B cell (primary cell): ENCODE measurements at regions not wholly inside any gene's neighbourhood (a gene's known extent, or its start where the extent isn't known, plus 50 kb on each side); places are given as distances from the start of the nearest gene placed in this dataset.

Experiments used
- ATAC-seq: fragments of 200-7000 bp; cut with Tn5 transposase; one replicate; pipeline ENCODE4 v1.10.0; 2021; ENCODE audit warnings: low read depth, mild to moderate bottlenecking, moderate number of reproducible peaks, moderate library complexity
- CTCF ChIA-PET: fragments of 350-600 bp; sonication (Branson Sonifier 250); formaldehyde crosslinking; loops from one replicate; lab custom pipeline; 2021; ENCODE audit warnings: antibody characterized with exemption, inconsistent platforms; lab: Charles Lee
- POLR2A ChIA-PET: fragments of 350-600 bp; sonication (Branson Sonifier 250); formaldehyde crosslinking; loops from one replicate; lab custom pipeline; 2021; ENCODE audit warnings: antibody characterized with exemption; lab: Charles Lee
- DNase-seq: peaks from one replicate; pipeline ENCODE4 v3.0.0; 2013
- H2AFZ ChIP-seq: 2 replicates; pipeline ENCODE4 v1.6.1; 2012; ENCODE audit warnings: mild to moderate bottlenecking, low read depth, low read length; ENCODE audit not compliant: insufficient read depth, poor library complexity, severe bottlenecking
- H3K27ac ChIP-seq, 2 donors: 1 replicate in 1 of 2; 2 replicates in 1 of 2; pipeline ENCODE4 v1.5.1; 2012 to 2013; ENCODE audit warnings: low read length in 2 of 2, mild to moderate bottlenecking in 2 of 2, moderate library complexity in 1 of 2
- H3K27me3 ChIP-seq, 4 experiments: fragments of 200-600 bp in 1 of 4; sonication (generic) in 1 of 4; replicated peaks in 1 of 4; 1 replicate in 2 of 4; 2 replicates in 2 of 4; pipeline versions ENCODE4 v1.6.1 to v1.7.0; 2013 to 2016; ENCODE audit warnings: low read length in 3 of 4, mild to moderate bottlenecking in 2 of 4, mixed read lengths in 1 of 4, moderate library complexity in 1 of 4; ENCODE audit not compliant: insufficient read depth in 4 of 4, control insufficient read depth in 3 of 4; ENCODE audit errors: control extremely low read depth in 1 of 4
- H3K36me3 ChIP-seq, 2 experiments: replicated peaks in 1 of 2; 1 replicate in 1 of 2; 2 replicates in 1 of 2; pipeline versions ENCODE4 v1.6.1 to v1.7.1; 2013; ENCODE audit warnings: low read length in 1 of 2; ENCODE audit not compliant: insufficient read depth in 2 of 2, control insufficient read depth in 1 of 2; ENCODE audit errors: control extremely low read depth in 1 of 2, extremely low read depth in 1 of 2
- H3K4me1 ChIP-seq, 2 donors: fragments of 200-600 bp in 1 of 2; sonication (generic) in 1 of 2; 1 replicate in 1 of 2; 2 replicates in 1 of 2; pipeline versions ENCODE4 v1.5.1 to v1.6.1; 2013 to 2017; ENCODE audit warnings: low read length in 2 of 2; ENCODE audit not compliant: control insufficient read depth in 2 of 2, insufficient read depth in 2 of 2
- H3K4me2 ChIP-seq: replicated peaks from 2 replicates; pipeline ENCODE3; 2012; ENCODE audit warnings: mild to moderate bottlenecking, low read depth, low read length; ENCODE audit not compliant: poor library complexity, severe bottlenecking
- H3K4me3 ChIP-seq, 5 experiments: fragments of 200-600 bp in 1 of 5; sonication (generic) in 1 of 5; 1 replicate in 3 of 5; 2 replicates in 2 of 5; pipeline versions ENCODE4 v1.5.1 to v1.7.0; 2011 to 2016; ENCODE audit warnings: low read length in 4 of 5, mild to moderate bottlenecking in 4 of 5, low read depth in 2 of 5, control low read depth in 1 of 5, moderate library complexity in 1 of 5; ENCODE audit not compliant: insufficient read depth in 1 of 5; ENCODE audit errors: control extremely low read depth in 1 of 5, extremely low read depth in 1 of 5
- H3K79me2 ChIP-seq: fragments of 200-600 bp; sonication (generic); one replicate; pipeline ENCODE4 v1.6.0; 2016; ENCODE audit warnings: low read length; ENCODE audit not compliant: control insufficient read depth, insufficient read depth
- H3K9ac ChIP-seq: fragments of 200-600 bp; sonication (generic); 2 replicates; pipeline ENCODE4 v1.6.1; 2017; ENCODE audit warnings: mild to moderate bottlenecking, low read length, moderate library complexity
- H3K9me3 ChIP-seq, 3 donors: one replicate each; pipeline versions ENCODE4 v1.6.1 to v1.7.1; 2013; ENCODE audit warnings: low read length in 2 of 3; ENCODE audit not compliant: control insufficient read depth in 2 of 3, insufficient read depth in 1 of 3; ENCODE audit errors: control extremely low read depth in 1 of 3
- H4K20me1 ChIP-seq: 2 replicates; pipeline ENCODE4 v1.6.0; 2012; ENCODE audit warnings: mild to moderate bottlenecking, low read length; ENCODE audit not compliant: insufficient read depth, control insufficient read depth, poor library complexity, severe bottlenecking
- H3K27ac Mint-ChIP-seq: one replicate; pipeline ENCODE4 v1.8.0; 2021; ENCODE audit warnings: mixed read lengths
- H3K27me3 Mint-ChIP-seq: one replicate; pipeline ENCODE4 v1.8.0; 2021; ENCODE audit warnings: mixed read lengths
- H3K4me1 Mint-ChIP-seq: one replicate; pipeline ENCODE4 v1.8.0; 2021; ENCODE audit warnings: mixed read lengths
- H3K4me3 Mint-ChIP-seq: one replicate; pipeline ENCODE4 v1.8.0; 2021; ENCODE audit warnings: mixed read lengths
- H3K9me3 Mint-ChIP-seq: one replicate; pipeline ENCODE4 v1.8.0; 2022; ENCODE audit warnings: mixed read lengths; ENCODE audit not compliant: insufficient read depth
- EZH2 ChIP-seq: IDR thresholded peaks from 2 replicates; pipeline ENCODE4 v1.6.1; 2012; ENCODE audit warnings: borderline replicate concordance, low read depth, mild to moderate bottlenecking, moderate library complexity, low read length; ENCODE audit not compliant: insufficient read depth, poor library complexity, severe bottlenecking
- WGBS: methylation state at CpG from one replicate; pipeline ENCODE4 v1.1.5; 2013; ENCODE audit warnings: missing lambda C conversion rate; ENCODE audit not compliant: insufficient coverage; 5-methylcytosine and 5-hydroxymethylcytosine counted together
- intact Hi-C: fragments of 100-400 bp; cut with micrococcal nuclease; formaldehyde crosslinking; loops from one replicate; pipeline ENCODE4 v1.10.0; 2022
- TF ChIP-seq, protein P1 (sequence below): fragments of 200-600 bp; IDR thresholded peaks from one replicate; pipeline ENCODE4 v1.8.0; 2022; ENCODE audit warnings: antibody characterized with exemption, mild to moderate bottlenecking

DNA sequence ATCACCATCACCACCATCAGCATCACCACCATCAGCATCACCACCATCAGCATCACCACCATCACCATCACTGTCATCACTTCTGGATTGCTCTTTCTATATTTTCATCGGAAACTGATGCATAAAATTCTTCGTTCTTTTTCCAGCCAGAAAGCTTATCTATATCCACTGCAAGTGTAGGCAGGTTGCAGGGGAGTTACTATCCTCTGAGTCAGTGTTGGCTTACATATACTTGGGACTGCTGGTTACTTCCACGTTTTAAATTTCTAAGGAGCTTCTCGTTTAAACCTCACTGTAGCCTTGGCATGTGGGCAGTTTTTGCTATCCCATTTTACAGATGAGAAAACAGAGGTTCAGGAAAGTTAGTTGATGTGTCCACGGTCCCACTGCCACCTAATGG is 66.1 kb downstream of the FOXL3 start:
- no peak overlapping the region for H3K4me3 Mint-ChIP-seq
- Histone ChIP-seq H3K9ac (no peak overlapping the region), H3K4me2 (no peak overlapping the region), H3K27me3 (peaks cover 0 to 31% (median 11%) of the 10 kb centered on the region in 4 experiments), H3K79me2 (no peaks in the 10 kb centered on the region), H3K9me3 (peaks cover 0 to 72% (median 6%) of the 10 kb centered on the region in 3 donors), H4K20me1 (no peaks in the 10 kb centered on the region), H3K4me3 (no peak overlapping the region), H3K36me3 (no peaks in the 10 kb centered on the region), H2AFZ (no peak overlapping the region), H3K4me1 (peaks cover 24 to 25% of the 10 kb centered on the region in 2 donors), H3K27ac (no peak overlapping the region)
- intact Hi-C loops, result no loop called here
- H3K9me3 Mint-ChIP-seq, result no peaks in the 10 kb centered on the region
- H3K27ac Mint-ChIP-seq, result no peak overlapping the region
- H3K27me3 Mint-ChIP-seq, result peaks cover 11% of the 10 kb centered on the region
- CTCF ChIA-PET, result no interaction called here
- no peak for DNase-seq
- TF ChIP-seq, protein P1, sequence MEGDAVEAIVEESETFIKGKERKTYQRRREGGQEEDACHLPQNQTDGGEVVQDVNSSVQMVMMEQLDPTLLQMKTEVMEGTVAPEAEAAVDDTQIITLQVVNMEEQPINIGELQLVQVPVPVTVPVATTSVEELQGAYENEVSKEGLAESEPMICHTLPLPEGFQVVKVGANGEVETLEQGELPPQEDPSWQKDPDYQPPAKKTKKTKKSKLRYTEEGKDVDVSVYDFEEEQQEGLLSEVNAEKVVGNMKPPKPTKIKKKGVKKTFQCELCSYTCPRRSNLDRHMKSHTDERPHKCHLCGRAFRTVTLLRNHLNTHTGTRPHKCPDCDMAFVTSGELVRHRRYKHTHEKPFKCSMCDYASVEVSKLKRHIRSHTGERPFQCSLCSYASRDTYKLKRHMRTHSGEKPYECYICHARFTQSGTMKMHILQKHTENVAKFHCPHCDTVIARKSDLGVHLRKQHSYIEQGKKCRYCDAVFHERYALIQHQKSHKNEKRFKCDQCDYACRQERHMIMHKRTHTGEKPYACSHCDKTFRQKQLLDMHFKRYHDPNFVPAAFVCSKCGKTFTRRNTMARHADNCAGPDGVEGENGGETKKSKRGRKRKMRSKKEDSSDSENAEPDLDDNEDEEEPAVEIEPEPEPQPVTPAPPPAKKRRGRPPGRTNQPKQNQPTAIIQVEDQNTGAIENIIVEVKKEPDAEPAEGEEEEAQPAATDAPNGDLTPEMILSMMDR, result no peak
- no peak for TF ChIP-seq EZH2
- H3K4me1 Mint-ChIP-seq, result peaks cover 13% of the 10 kb centered on the region
- no peak for ATAC-seq
- no CpG with 5 or more reads among the region's 5 CpGs for WGBS
- POLR2A ChIA-PET, result no interaction called here

DNA sequence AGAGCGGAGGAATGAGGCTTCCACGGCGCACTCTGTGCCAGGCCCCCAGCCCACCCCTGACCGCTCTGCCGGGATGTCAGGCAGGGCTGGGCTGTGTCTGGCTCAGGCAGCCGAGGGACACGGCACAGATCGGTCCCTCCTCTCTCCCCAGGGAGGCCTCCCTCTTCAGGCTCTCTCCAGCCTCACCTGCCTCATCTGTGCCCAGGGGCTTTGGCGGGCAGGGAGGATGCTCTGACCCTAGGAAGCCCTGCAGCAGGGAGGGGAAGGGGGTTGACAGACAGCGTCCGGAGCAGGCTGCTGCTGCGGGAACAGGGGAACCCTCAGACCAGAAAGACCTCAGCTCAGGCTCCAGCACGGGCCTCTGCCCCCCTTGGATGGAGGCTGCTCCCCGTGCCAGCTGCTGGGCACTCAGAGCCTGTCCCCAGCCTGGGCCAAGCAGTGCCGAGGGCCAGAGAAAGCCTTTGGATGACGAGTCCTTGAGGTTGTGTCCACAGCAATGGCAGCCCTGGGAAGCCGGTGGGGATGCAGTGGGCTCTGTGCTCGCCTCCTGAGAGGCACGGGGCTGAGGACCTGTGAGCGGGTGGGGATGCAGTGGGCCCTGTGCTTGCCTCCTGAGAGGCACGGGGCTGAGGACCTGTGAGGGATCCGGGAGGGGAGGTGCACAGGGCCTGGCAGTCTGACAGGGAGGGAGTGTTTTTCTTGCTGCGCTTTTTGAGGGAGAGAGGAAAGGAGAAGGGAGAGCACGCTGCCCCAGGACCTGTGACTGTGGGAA is 66.9 kb downstream of the FOXL3 start:
- ChIA-PET POLR2A (no interaction called here), CTCF (no interaction called here)
- TF ChIP-seq, protein P1, result no peak
- TF ChIP-seq EZH2, result no peak
- Histone ChIP-seq H3K79me2 (no peaks in the 10 kb centered on the region), H2AFZ (no peak overlapping the region), H3K9ac (no peak overlapping the region), H3K4me1 (peaks cover 23 to 25% of the 10 kb centered on the region in 2 donors), H4K20me1 (no peaks in the 10 kb centered on the region), H3K9me3 (peaks cover 0 to 65% (median 6%) of the 10 kb centered on the region in 3 donors), H3K36me3 (no peaks in the 10 kb centered on the region), H3K27me3 (peaks cover 0 to 31% (median 9%) of the 10 kb centered on the region in 4 experiments), H3K27ac (no peak overlapping the region), H3K4me2 (no peak overlapping the region), H3K4me3 (no peak overlapping the region)
- WGBS, result 90% methylated on average over 21 of the region's 24 CpGs
- intact Hi-C loops, result no loop called here
- Mint-ChIP-seq H3K9me3 (peaks cover 2% of the 10 kb centered on the region), H3K4me1 (peaks cover 12% of the 10 kb centered on the region), H3K27me3 (peaks cover 14% of the 10 kb centered on the region), H3K4me3 (no peak overlapping the region), H3K27ac (no peak overlapping the region)
- DNase-seq (no peak), ATAC-seq (no peak)
